ENCODE measurements at regions not wholly inside any gene's neighbourhood (a gene's known extent, or its start where the extent isn't known, plus 50 kb on each side); places are given as distances from the start of the nearest gene placed in this dataset.

GRCh38 chr16:9516444-9516843 lies 425.0 kb downstream of the HAPSTR1 start:
- TF ChIP-seq POLR2A (IDR thresholded peaks at IDR 0.05; ENCODE audit: low read depth, low read length) = no peak
- TF ChIP-seq POLR2AphosphoS5 (IDR thresholded peaks at IDR 0.05; ENCODE audit: low read depth, low read length) = no peak

Data from GM12892 (cell line).